Lung (tissue), 11 donors: ENCODE measurements at regions not wholly inside any gene's neighbourhood (a gene's known extent, or its start where the extent isn't known, plus 50 kb on each side); places are given as distances from the start of the nearest gene placed in this dataset.

Experiments
- ATAC-seq: fragments of 200-7000 bp; cut with Tn5 transposase; one replicate; pipeline ENCODE4 v1.9.1; 2020; ENCODE audit warnings: moderate number of reproducible peaks; ENCODE audit not compliant: insufficient read depth, low FRiP score
- DNase-seq, 3 donors: peaks; one replicate each; pipeline ENCODE4 v3.0.0-alpha.2; 2013 to 2017
- H3K27ac ChIP-seq, 2 donors: one replicate each; pipeline ENCODE4 v1.5.1; 2013; ENCODE audit warnings: mild to moderate bottlenecking in 2 of 2, moderate library complexity in 2 of 2, control low read depth in 1 of 2, inconsistent platforms in 1 of 2, low read depth in 1 of 2, low read length in 1 of 2
- H3K27me3 ChIP-seq, 3 donors: one replicate each; pipeline ENCODE4 v1.5.1; 2013; ENCODE audit warnings: low read length in 2 of 3; ENCODE audit not compliant: control insufficient read depth in 3 of 3, insufficient read depth in 3 of 3
- H3K36me3 ChIP-seq, 4 donors: one replicate each; pipeline ENCODE4 v1.5.1; 2013; ENCODE audit warnings: low read length in 4 of 4, mild to moderate bottlenecking in 1 of 4, moderate library complexity in 1 of 4; ENCODE audit not compliant: control insufficient read depth in 4 of 4, insufficient read depth in 4 of 4
- H3K4me1 ChIP-seq, 5 donors: one replicate each; pipeline ENCODE4 v1.5.1; 2013; ENCODE audit warnings: low read length in 5 of 5, mild to moderate bottlenecking in 2 of 5, moderate library complexity in 1 of 5; ENCODE audit not compliant: control insufficient read depth in 5 of 5, insufficient read depth in 5 of 5
- H3K4me3 ChIP-seq: one replicate; pipeline ENCODE4 v1.5.1; 2013; ENCODE audit warnings: mild to moderate bottlenecking, control low read depth, moderate library complexity
- H3K9ac ChIP-seq, 2 donors: one replicate each; pipeline ENCODE4 v1.5.1; 2013; ENCODE audit warnings: low read length in 2 of 2, control low read depth in 1 of 2; ENCODE audit not compliant: insufficient read depth in 1 of 2
- H3K9me3 ChIP-seq, 4 donors: one replicate each; pipeline ENCODE4 v1.5.1; 2013; ENCODE audit warnings: low read length in 3 of 4, mild to moderate bottlenecking in 1 of 4, moderate library complexity in 1 of 4; ENCODE audit not compliant: control insufficient read depth in 4 of 4, insufficient read depth in 3 of 4
- WGBS, 2 donors: extraction: QIAGEN DNeasy Blood & Tissue Kit; methylation state at CpG; one replicate each; pipeline ENCODE4 v1.1.7; 2013; 5-methylcytosine and 5-hydroxymethylcytosine counted together
- TF ChIP-seq, protein P1 (sequence below): IDR thresholded peaks from 2 replicates; pipeline ENCODE4 v1.5.1; 2012; ENCODE audit warnings: mild to moderate bottlenecking; ENCODE audit errors: control extremely low read depth, extremely low read depth
- donor health status: control.
- donor health status: control.
- donor health status: Bipolar disorder and iron deficiency.
- donor health status: healthy.
- donor health status: DM: yes; HTN: yes; CAD: no.

DNA sequence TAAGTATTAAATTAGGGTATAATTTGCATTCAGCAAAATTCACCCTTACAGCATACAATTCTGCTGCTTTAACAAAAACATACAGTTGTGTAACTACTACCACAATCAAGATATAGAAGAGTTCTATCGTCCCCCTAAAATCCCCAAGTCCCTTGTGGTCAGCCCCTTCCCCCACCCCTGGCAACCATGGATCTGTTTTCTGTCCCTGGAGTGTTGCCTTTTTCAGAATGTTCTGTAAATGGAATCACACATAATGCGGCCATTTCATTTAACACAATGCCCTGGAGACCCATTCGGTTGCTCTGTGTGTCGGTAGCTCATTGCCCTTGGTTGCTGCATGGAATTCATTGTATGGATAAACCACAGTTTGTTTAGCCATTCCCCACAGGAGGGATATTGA lies 190.2 kb downstream of the IRX5 start:
- 82 to 86% methylated on average over 4 of the region's 4 CpGs for WGBS, 2 donors
- no peak for ATAC-seq

DNA sequence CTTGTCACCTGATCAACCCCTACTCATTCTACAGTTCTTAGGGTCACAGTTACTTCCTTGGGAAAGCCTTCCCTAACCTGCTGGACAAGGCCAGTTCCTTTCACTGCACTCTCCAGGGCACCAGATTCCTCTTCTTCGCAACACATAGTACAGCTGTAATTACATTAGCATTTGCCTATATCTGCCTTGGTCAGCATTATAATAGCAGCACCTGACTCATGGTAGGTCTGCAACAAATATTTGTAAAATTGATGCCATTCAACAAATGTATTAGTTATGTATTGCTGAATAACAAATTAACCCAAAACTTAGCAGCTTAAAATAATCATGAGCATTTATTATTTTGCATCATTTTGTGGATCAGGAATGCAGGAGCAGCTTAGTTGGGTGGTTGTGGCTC lies 193.0 kb downstream of the IRX5 start:
- H3K36me3 ChIP-seq, result no peaks in the 10 kb centered on the region
- WGBS, 2 donors, result 91 to 96% methylated on average over 1 of the region's 1 CpG
- peaks cover 0 to 5% (median 0%) of the 10 kb centered on the region in 4 donors for H3K9me3 ChIP-seq
- ATAC-seq (no peak), DNase-seq (no peak)
- H3K4me1 ChIP-seq, result peaks cover 0 to 5% (median 0%) of the 10 kb centered on the region in 5 donors
- no peak overlapping the region for H3K9ac ChIP-seq
- no peak overlapping the region for H3K4me3 ChIP-seq
- H3K27ac ChIP-seq, result no peak overlapping the region
- TF ChIP-seq, protein P1, sequence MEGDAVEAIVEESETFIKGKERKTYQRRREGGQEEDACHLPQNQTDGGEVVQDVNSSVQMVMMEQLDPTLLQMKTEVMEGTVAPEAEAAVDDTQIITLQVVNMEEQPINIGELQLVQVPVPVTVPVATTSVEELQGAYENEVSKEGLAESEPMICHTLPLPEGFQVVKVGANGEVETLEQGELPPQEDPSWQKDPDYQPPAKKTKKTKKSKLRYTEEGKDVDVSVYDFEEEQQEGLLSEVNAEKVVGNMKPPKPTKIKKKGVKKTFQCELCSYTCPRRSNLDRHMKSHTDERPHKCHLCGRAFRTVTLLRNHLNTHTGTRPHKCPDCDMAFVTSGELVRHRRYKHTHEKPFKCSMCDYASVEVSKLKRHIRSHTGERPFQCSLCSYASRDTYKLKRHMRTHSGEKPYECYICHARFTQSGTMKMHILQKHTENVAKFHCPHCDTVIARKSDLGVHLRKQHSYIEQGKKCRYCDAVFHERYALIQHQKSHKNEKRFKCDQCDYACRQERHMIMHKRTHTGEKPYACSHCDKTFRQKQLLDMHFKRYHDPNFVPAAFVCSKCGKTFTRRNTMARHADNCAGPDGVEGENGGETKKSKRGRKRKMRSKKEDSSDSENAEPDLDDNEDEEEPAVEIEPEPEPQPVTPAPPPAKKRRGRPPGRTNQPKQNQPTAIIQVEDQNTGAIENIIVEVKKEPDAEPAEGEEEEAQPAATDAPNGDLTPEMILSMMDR, result no peak
- H3K27me3 ChIP-seq, result no peaks in the 10 kb centered on the region

More for the DNA sequence above, 190.2 kb downstream of the IRX5 start:
- no peak for DNase-seq
- no peak overlapping the region for H3K4me3 ChIP-seq
- H3K27ac ChIP-seq, result no peak overlapping the region
- TF ChIP-seq, protein P1, result no peak
- peaks cover 0 to 5% (median 0%) of the 10 kb centered on the region in 4 donors for H3K9me3 ChIP-seq
- no peaks in the 10 kb centered on the region for H3K36me3 ChIP-seq
- H3K4me1 ChIP-seq, result no peaks in the 10 kb centered on the region
- no peak overlapping the region for H3K9ac ChIP-seq
- H3K27me3 ChIP-seq, result no peaks in the 10 kb centered on the region

DNA sequence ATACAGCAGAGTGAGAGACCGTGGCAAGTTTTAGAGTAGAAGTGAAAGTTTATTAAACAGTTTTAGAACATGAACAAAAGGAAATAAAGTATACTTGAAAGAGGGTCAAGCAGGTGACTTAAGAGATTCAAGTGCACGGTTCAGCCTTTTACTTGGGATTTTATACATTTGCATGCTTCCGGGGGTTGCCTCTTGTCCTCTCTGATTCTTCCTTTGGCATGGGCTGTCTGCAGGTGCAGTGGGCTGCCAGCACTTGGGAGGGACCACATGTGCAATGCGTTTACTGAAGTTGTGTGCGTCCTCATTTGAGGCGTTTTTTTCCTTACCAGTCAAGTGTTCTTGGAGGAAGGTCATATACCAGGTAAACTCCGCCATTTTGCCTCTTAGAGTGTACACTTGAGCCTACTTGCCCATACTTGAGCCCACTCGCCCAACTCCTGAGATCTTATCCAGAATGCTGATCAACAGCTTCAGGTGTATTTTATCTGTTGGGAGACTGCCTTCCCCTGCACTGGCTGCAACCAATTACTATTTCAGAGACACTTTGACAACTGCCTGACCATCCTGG lies 195.2 kb downstream of the IRX5 start:
- H3K36me3 ChIP-seq, result no peaks in the 10 kb centered on the region
- TF ChIP-seq, protein P1, result no peak
- 63 to 80% methylated on average over 8 of the region's 8 CpGs for WGBS, 2 donors
- ATAC-seq (no peak), DNase-seq (peak; percentile 27 to 64 (median 38))
- H3K4me1 ChIP-seq, result peaks cover 0 to 5% (median 0%) of the 10 kb centered on the region in 5 donors
- H3K9me3 ChIP-seq, result peaks cover 0 to 5% (median 0%) of the 10 kb centered on the region in 4 donors
- H3K9ac ChIP-seq, result no peak overlapping the region
- H3K4me3 ChIP-seq, result no peak overlapping the region
- H3K27me3 ChIP-seq, result no peaks in the 10 kb centered on the region
- H3K27ac ChIP-seq, result no peak overlapping the region

DNA sequence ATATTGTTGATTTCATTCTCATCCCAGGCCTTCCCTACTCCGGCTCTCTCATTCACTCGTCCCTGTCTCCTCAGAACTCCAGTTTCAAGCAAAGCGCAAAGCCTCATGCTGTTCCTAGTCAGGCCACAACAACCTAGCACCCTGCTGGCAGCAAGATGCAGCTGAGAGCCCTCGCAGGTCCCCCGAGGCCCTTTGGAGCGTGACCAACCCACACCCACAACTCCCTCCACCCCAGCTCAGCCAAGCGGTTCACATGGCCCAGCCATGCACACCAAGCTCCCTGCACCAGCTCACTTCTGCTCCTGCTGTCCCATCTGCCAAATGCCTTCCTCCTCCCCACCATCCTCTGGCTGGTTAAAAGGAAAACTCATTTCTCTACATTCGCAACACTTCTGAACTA lies 195.8 kb downstream of the IRX5 start:
- ATAC-seq, result no peak
- Histone ChIP-seq H3K27ac (no peak overlapping the region), H3K36me3 (no peaks in the 10 kb centered on the region), H3K9ac (no peak overlapping the region), H3K4me1 (peaks cover 0 to 5% (median 0%) of the 10 kb centered on the region in 5 donors), H3K9me3 (peaks cover 0 to 5% (median 0%) of the 10 kb centered on the region in 4 donors), H3K27me3 (no peaks in the 10 kb centered on the region), H3K4me3 (no peak overlapping the region)
- DNase-seq, result no peak
- 70 to 78% methylated on average over 8 of the region's 8 CpGs for WGBS, 2 donors
- TF ChIP-seq, protein P1, result no peak
